ENCODE measurements at regions not wholly inside any gene's neighbourhood (a gene's known extent, or its start where the extent isn't known, plus 50 kb on each side); places are given as distances from the start of the nearest gene placed in this dataset.
"Not testable (repeated sequence)": the region's sequence is repeated elsewhere in the genome, so short reads cannot be mapped to it uniquely, and the experiment has no call there.

GRCh38 chr7:52472006-52472620, 563.3 kb upstream of the POM121L12 start:
- no peak for DNase-seq

- no peak for DNase-seq
Measured at GRCh38 chr7:52465216-52465615, 570.2 kb upstream of the POM121L12 start.

GRCh38 chr7:52463341-52463740, 572.1 kb upstream of the POM121L12 start:
- DNase-seq, result no peak

GRCh38 chr7:52462474-52462873, 573.0 kb upstream of the POM121L12 start:
- no peak for DNase-seq

GRCh38 chr7:52455571-52455970, 579.9 kb upstream of the POM121L12 start:
- no peak for DNase-seq

- no peak for DNase-seq
Measured at GRCh38 chr7:52450816-52451215, 584.6 kb upstream of the POM121L12 start.

GRCh38 chr7:52447581-52448180, 587.8 kb upstream of the POM121L12 start:
- no peak for DNase-seq

GRCh38 chr7:52436278-52436677, 599.2 kb upstream of the POM121L12 start:
- no peak for DNase-seq

- DNase-seq, result no peak
Measured at GRCh38 chr7:52431082-52431815, 604.2 kb upstream of the POM121L12 start.

GRCh38 chr7:52423251-52423650, 612.2 kb upstream of the POM121L12 start:
- no peak for DNase-seq

- DNase-seq, result no peak
Measured at GRCh38 chr7:52413051-52413450, 622.4 kb upstream of the POM121L12 start.

GRCh38 chr7:52410032-52410431, 625.4 kb upstream of the POM121L12 start:
- no peak for DNase-seq

- DNase-seq, result no peak
Measured at GRCh38 chr7:52406808-52407207, 628.6 kb upstream of the POM121L12 start.

GRCh38 chr7:52382731-52383130, 652.7 kb upstream of the POM121L12 start:
- DNase-seq, result no peak

GRCh38 chr7:52369922-52370321, 665.5 kb upstream of the POM121L12 start:
- DNase-seq, result no peak

GRCh38 chr7:52365349-52365748, 670.1 kb upstream of the POM121L12 start:
- DNase-seq, result no peak

GRCh38 chr7:52362521-52362920, 672.9 kb upstream of the POM121L12 start:
- no peak for DNase-seq

- no peak for DNase-seq
Measured at GRCh38 chr7:52360541-52360940, 674.9 kb upstream of the POM121L12 start.

- no peak for DNase-seq
Measured at GRCh38 chr7:52355053-52355452, 680.4 kb upstream of the POM121L12 start.

- no peak for DNase-seq
Measured at GRCh38 chr7:52352013-52352981, 683.1 kb upstream of the POM121L12 start.

GRCh38 chr7:52344015-52344414, 691.4 kb upstream of the POM121L12 start:
- no peak for DNase-seq

GRCh38 chr7:52340067-52340466, 695.4 kb upstream of the POM121L12 start:
- no peak for DNase-seq

- not testable (repeated sequence) for DNase-seq
Measured at GRCh38 chr7:52328328-52328727, 707.1 kb upstream of the POM121L12 start.
